SK-N-SH (cell line): ENCODE measurements at regions not wholly inside any gene's neighbourhood (a gene's known extent, or its start where the extent isn't known, plus 50 kb on each side); places are given as distances from the start of the nearest gene placed in this dataset.

ENCODE experiments used
- CTCF ChIA-PET: fragments of 300-600, 350-600 bp; formaldehyde crosslinking; extraction: SDS; loops from one replicate; lab custom pipeline; 2021; lab: Yijun Ruan, JAX
- POLR2A ChIA-PET: fragments of 350-600 bp; sonication (Branson Sonifier 250); formaldehyde crosslinking; extraction: SDS; loops from one replicate; lab custom pipeline; 2020; ENCODE audit warnings: antibody characterized with exemption, inconsistent platforms; lab: Yijun Ruan, JAX
- DNase-seq: peaks from one replicate; pipeline ENCODE4 v3.0.0; 2012
- H2AFZ ChIP-seq: fragments of 200-600 bp; sonication (generic); 2 replicates; pipeline ENCODE4 v1.8.1; 2016; ENCODE audit warnings: antibody characterized with exemption, mild to moderate bottlenecking, low read depth
- H3F3A ChIP-seq: fragments of 200-600 bp; sonication (generic); replicated peaks from 2 replicates; pipeline ENCODE3; 2016; ENCODE audit warnings: antibody characterized with exemption, mild to moderate bottlenecking; ENCODE audit not compliant: insufficient read depth
- H3K27ac ChIP-seq, 2 experiments: fragments of 200-500 bp in 1 of 2; fragments of 200-600 bp in 1 of 2; sonication (Bioruptor generic) in 1 of 2; sonication (generic), shearing (Covaris generic) in 1 of 2; 2 replicates each; pipeline versions ENCODE4 v1.5.1 to v1.6.1; 2014 to 2016; ENCODE audit warnings: low read depth in 2 of 2, inconsistent platforms in 1 of 2, low read length in 1 of 2, mild to moderate bottlenecking in 1 of 2, mixed read lengths in 1 of 2
- H3K27me3 ChIP-seq: fragments of 200-600 bp; sonication (generic), shearing (Covaris generic); 2 replicates; pipeline ENCODE4 v1.6.1; 2016; ENCODE audit warnings: mixed run types; ENCODE audit not compliant: insufficient read depth
- H3K36me3 ChIP-seq, 2 experiments: fragments of 200-500 bp in 1 of 2; fragments of 200-600 bp in 1 of 2; sonication (Bioruptor generic) in 1 of 2; sonication (generic) in 1 of 2; replicated peaks in 1 of 2; 2 replicates each; pipeline versions ENCODE3 to v1.5.1; 2014 to 2016; ENCODE audit warnings: low read length in 1 of 2, mild to moderate bottlenecking in 1 of 2; ENCODE audit not compliant: insufficient read depth in 2 of 2, control insufficient read depth in 1 of 2
- H3K4me1 ChIP-seq, 2 experiments: fragments of 200-500 bp in 1 of 2; fragments of 200-600 bp in 1 of 2; sonication (Bioruptor generic) in 1 of 2; sonication (generic), shearing (Covaris generic) in 1 of 2; 2 replicates each; pipeline versions ENCODE4 v1.5.1 to v1.6.1; 2014 to 2016; ENCODE audit warnings: low read depth in 1 of 2, low read length in 1 of 2, mixed run types in 1 of 2; ENCODE audit not compliant: insufficient read depth in 2 of 2, control insufficient read depth in 1 of 2
- H3K4me2 ChIP-seq: fragments of 200-600 bp; sonication (generic), shearing (Covaris generic); 2 replicates; pipeline ENCODE4 v1.6.1; 2017; ENCODE audit warnings: mixed run types
- H3K4me3 ChIP-seq, 2 experiments: fragments of 200-500 bp in 1 of 2; fragments of 200-600 bp in 1 of 2; sonication (Bioruptor generic) in 1 of 2; sonication (generic), shearing (Covaris generic) in 1 of 2; 2 replicates each; pipeline versions ENCODE4 v1.5.1 to v1.8.1; 2014 to 2016; ENCODE audit warnings: low read depth in 2 of 2, inconsistent platforms in 1 of 2, low read length in 1 of 2, mild to moderate bottlenecking in 1 of 2, mixed read lengths in 1 of 2, moderate library complexity in 1 of 2
- H3K79me2 ChIP-seq: fragments of 200-600 bp; sonication (generic); 2 replicates; pipeline ENCODE4 v1.8.1; 2017; ENCODE audit warnings: mild to moderate bottlenecking; ENCODE audit not compliant: insufficient read depth
- H3K9ac ChIP-seq: fragments of 200-600 bp; sonication (generic); 2 replicates; pipeline ENCODE4 v1.6.1; 2017; ENCODE audit warnings: mixed run types
- H3K9me2 ChIP-seq: fragments of 200-600 bp; sonication (generic); 2 replicates; pipeline ENCODE4 v1.6.1; 2017; ENCODE audit warnings: mixed run types
- H3K9me3 ChIP-seq: fragments of 200-600 bp; sonication (generic); 2 replicates; pipeline ENCODE4 v1.6.1; 2017; ENCODE audit warnings: mixed run types, mild to moderate bottlenecking, moderate library complexity
- H4K20me1 ChIP-seq: fragments of 200-600 bp; sonication (generic); 2 replicates; pipeline ENCODE4 v1.6.1; 2017; ENCODE audit warnings: mild to moderate bottlenecking, mixed run types; ENCODE audit not compliant: insufficient read depth
- CHD2 ChIP-seq: fragments of 150-350 bp; IDR thresholded peaks from 2 replicates; pipeline ENCODE4 v1.6.1; 2018; ENCODE audit warnings: low read length; ENCODE audit not compliant: partially characterized antibody
- EZH2phosphoT487 ChIP-seq: fragments of 200-600 bp; sonication (generic); IDR thresholded peaks from 2 replicates; pipeline ENCODE4 v1.6.1; 2017; ENCODE audit warnings: low read depth, mixed run types, mild to moderate bottlenecking, antibody characterized with exemption, moderate library complexity, borderline replicate concordance
- FOSL2 ChIP-seq: IDR thresholded peaks from 2 replicates; pipeline ENCODE4 v1.4.0; 2012; ENCODE audit warnings: low read depth, mild to moderate bottlenecking, moderate library complexity, borderline replicate concordance
- FOXJ3 ChIP-seq: sonication (generic); formaldehyde crosslinking; IDR thresholded peaks from 2 replicates; pipeline ENCODE4 v1.5.1; 2020; ENCODE audit warnings: mild to moderate bottlenecking, missing genetic modification reagents
- FOXM1 ChIP-seq: IDR thresholded peaks from 2 replicates; pipeline ENCODE4 v1.4.0; 2012; ENCODE audit warnings: low read depth, mild to moderate bottlenecking
- GABPA ChIP-seq: IDR thresholded peaks from 2 replicates; pipeline ENCODE4 v1.4.0; 2012; ENCODE audit warnings: low read depth, mild to moderate bottlenecking
- GATA2 ChIP-seq: sonication (generic); formaldehyde crosslinking; IDR thresholded peaks from 2 replicates; pipeline ENCODE4 v1.5.0; 2020; ENCODE audit warnings: mild to moderate bottlenecking, missing genetic modification reagents
- MAX ChIP-seq: IDR thresholded peaks from 2 replicates; pipeline ENCODE4 v1.4.0; 2012; ENCODE audit warnings: low read depth
- MXI1 ChIP-seq: IDR thresholded peaks from 2 replicates; pipeline ENCODE4 v1.6.1; 2012; ENCODE audit warnings: mild to moderate bottlenecking, low read depth, low read length, improper control_type of control experiment
- PBX3 ChIP-seq: IDR thresholded peaks from 2 replicates; pipeline ENCODE4; 2012
- RCOR1 ChIP-seq: fragments of 150-350 bp; IDR thresholded peaks from 2 replicates; pipeline ENCODE4 v1.6.1; 2017; ENCODE audit warnings: antibody characterized with exemption, low read length
- REST ChIP-seq: IDR thresholded peaks from 2 replicates; pipeline ENCODE4 v1.6.1; 2012; ENCODE audit warnings: mild to moderate bottlenecking, low read depth, low read length, moderate library complexity
- RFX5 ChIP-seq: IDR thresholded peaks from 2 replicates; pipeline ENCODE4 v1.6.1; 2012; ENCODE audit warnings: mild to moderate bottlenecking, improper control_type of control experiment, low read length
- RXRA ChIP-seq: IDR thresholded peaks from 2 replicates; pipeline ENCODE4 v1.4.0; 2012; ENCODE audit warnings: low read depth, mild to moderate bottlenecking, borderline replicate concordance
- SMC3 ChIP-seq: IDR thresholded peaks from 2 replicates; pipeline ENCODE4 v1.6.1; 2012; ENCODE audit warnings: low read depth, low read length, improper control_type of control experiment
- TAF1 ChIP-seq: IDR thresholded peaks from 2 replicates; pipeline ENCODE4 v1.6.1; 2012; ENCODE audit warnings: low read depth, mild to moderate bottlenecking, low read length, moderate library complexity, borderline replicate concordance
- TCF12 ChIP-seq: IDR thresholded peaks from 2 replicates; pipeline ENCODE4 v1.4.0; 2012
- TEAD4 ChIP-seq: IDR thresholded peaks from 2 replicates; pipeline ENCODE4 v1.4.0; 2012; ENCODE audit warnings: mild to moderate bottlenecking, borderline replicate concordance; ENCODE audit not compliant: insufficient read depth
- ZBTB33 ChIP-seq: IDR thresholded peaks from 2 replicates; pipeline ENCODE4 v1.4.0; 2012; ENCODE audit warnings: low read depth, borderline replicate concordance
- WGBS: methylation state at CpG from one replicate; pipeline ENCODE4 v1.1.6; 2017; ENCODE audit warnings: low lambda C conversion rate; 5-methylcytosine and 5-hydroxymethylcytosine counted together

- Histone ChIP-seq H3K4me3 (no peak overlapping the region), H3K36me3 (no peaks in the 10 kb centered on the region), H3K4me2 (no peak overlapping the region), H3F3A (peaks cover 3% of the 10 kb centered on the region), H4K20me1 (no peaks in the 10 kb centered on the region), H3K9ac (no peak overlapping the region), H3K4me1 (peaks cover 0 to 10% of the 10 kb centered on the region in 2 experiments; a peak in 1 of 4 replicates), H2AFZ (no peak overlapping the region), H3K27ac (no peak overlapping the region), H3K27me3 (no peaks in the 10 kb centered on the region), H3K9me2 (no peaks in the 10 kb centered on the region), H3K79me2 (no peaks in the 10 kb centered on the region), H3K9me3 (no peaks in the 10 kb centered on the region)
- DNase-seq: no peak
- POLR2A ChIA-PET: no interaction called here
- 100% methylated on average over 4 of the region's 4 CpGs for WGBS
- TF ChIP-seq PBX3 (no peak), SMC3 (no peak), FOXJ3 (CRISPR knock-in tag) (no peak), RFX5 (no peak), TAF1 (no peak), EZH2phosphoT487 (no peak), FOSL2 (no peak), RCOR1 (no peak), MAX (no peak), FOXM1 (no peak), TEAD4 (no peak), RXRA (no peak), MXI1 (no peak), TCF12 (no peak), GABPA (no peak), ZBTB33 (no peak), REST (no peak), CHD2 (no peak), GATA2 (CRISPR knock-in tag) (no peak)
- CTCF ChIA-PET: interaction anchor here (1.0 kb wide), 1 partner anchor 11 kb away, joined by 3 read pairs; no protein-coding TSS in a partner anchor
These were observed 148.8 kb downstream of the ZBTB18 start for GRCh38 chr1:244199902-244200301.
